ENCODE measurements at regions not wholly inside any gene's neighbourhood (a gene's known extent, or its start where the extent isn't known, plus 50 kb on each side); places are given as distances from the start of the nearest gene placed in this dataset.

DNA sequence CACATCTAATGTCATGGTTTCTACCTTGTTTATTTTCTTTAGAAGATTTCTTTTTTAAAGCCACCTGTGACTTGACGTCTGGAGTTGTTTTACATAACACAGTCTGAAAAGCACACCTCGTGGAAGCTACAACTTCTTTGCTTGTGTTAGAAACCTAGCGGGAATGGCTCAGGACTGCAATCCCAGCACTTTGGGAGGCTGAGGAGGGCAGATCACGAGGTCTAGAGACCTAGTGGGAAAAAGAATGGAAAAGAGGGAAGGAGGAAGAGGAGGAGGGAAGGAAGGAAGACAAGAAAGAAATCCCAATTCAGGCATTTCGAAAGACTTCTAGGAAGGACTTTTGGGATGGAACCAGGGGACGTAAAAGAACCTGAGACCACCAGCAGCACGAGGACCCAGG is 146.3 kb upstream of the CELF2 start:
- H3K36me3 Mint-ChIP-seq (ENCODE audit: unreplicated experiment): no peaks in the 10 kb centered on the region
- peaks cover 5% of the 10 kb centered on the region for H3K27me3 Mint-ChIP-seq (ENCODE audit: unreplicated experiment)
- H3K4me3 Mint-ChIP-seq (ENCODE audit: unreplicated experiment): peak overlapping the region; percentile 26
- H3K4me1 Mint-ChIP-seq (ENCODE audit: low read depth, unreplicated experiment): peaks cover 39% of the 10 kb centered on the region
- DNase-seq: no peak
- TF ChIP-seq, protein P1, sequence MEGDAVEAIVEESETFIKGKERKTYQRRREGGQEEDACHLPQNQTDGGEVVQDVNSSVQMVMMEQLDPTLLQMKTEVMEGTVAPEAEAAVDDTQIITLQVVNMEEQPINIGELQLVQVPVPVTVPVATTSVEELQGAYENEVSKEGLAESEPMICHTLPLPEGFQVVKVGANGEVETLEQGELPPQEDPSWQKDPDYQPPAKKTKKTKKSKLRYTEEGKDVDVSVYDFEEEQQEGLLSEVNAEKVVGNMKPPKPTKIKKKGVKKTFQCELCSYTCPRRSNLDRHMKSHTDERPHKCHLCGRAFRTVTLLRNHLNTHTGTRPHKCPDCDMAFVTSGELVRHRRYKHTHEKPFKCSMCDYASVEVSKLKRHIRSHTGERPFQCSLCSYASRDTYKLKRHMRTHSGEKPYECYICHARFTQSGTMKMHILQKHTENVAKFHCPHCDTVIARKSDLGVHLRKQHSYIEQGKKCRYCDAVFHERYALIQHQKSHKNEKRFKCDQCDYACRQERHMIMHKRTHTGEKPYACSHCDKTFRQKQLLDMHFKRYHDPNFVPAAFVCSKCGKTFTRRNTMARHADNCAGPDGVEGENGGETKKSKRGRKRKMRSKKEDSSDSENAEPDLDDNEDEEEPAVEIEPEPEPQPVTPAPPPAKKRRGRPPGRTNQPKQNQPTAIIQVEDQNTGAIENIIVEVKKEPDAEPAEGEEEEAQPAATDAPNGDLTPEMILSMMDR (IDR thresholded peaks at IDR 0.05; ENCODE audit: partially characterized antibody, unreplicated experiment): no peak
- H3K9me3 Mint-ChIP-seq (ENCODE audit: unreplicated experiment): peaks cover 5% of the 10 kb centered on the region
- H3K27ac Mint-ChIP-seq (ENCODE audit: unreplicated experiment): peak overlapping the region; percentile 91

DNA sequence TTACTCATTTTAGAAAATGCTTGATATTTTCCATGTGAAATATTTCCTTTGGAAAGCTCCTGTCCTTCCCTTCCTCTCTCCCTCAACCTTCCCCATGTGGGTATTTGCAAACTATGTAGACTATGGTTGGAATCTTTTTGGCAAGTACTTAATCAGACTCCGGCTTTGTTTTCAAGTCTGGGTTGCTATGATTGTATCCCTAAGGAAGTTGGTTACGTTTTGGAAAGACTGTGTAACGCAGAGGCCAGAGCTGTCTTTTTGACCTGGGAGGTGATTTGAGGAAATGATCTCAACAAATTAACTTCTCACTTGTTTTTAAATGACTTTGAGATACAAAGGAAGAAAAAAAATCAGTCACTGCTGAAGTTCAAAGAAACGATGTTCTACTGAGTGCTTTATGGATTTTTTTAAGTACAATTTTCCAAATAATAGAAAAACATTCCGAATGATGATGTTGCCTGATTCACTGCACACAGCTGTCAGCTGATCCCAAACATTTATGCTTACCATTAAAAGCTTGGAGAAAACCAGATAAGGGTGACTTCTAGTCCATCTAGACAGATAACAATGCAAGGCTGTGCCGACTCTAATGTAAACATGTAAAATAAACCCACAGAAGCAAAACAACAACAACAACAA is 145.5 kb upstream of the CELF2 start:
- no peak for DNase-seq
- H3K27me3 Mint-ChIP-seq (ENCODE audit: unreplicated experiment): peaks cover 5% of the 10 kb centered on the region
- peak overlapping the region; percentile 49 for H3K27ac Mint-ChIP-seq (ENCODE audit: unreplicated experiment)
- TF ChIP-seq, protein P1 (IDR thresholded peaks at IDR 0.05; ENCODE audit: partially characterized antibody, unreplicated experiment): no peak
- H3K4me3 Mint-ChIP-seq (ENCODE audit: unreplicated experiment): peak overlapping the region; percentile 4
- no peaks in the 10 kb centered on the region for H3K36me3 Mint-ChIP-seq (ENCODE audit: unreplicated experiment)
- H3K9me3 Mint-ChIP-seq (ENCODE audit: unreplicated experiment): peaks cover 5% of the 10 kb centered on the region
- peaks cover 39% of the 10 kb centered on the region for H3K4me1 Mint-ChIP-seq (ENCODE audit: low read depth, unreplicated experiment)

DNA sequence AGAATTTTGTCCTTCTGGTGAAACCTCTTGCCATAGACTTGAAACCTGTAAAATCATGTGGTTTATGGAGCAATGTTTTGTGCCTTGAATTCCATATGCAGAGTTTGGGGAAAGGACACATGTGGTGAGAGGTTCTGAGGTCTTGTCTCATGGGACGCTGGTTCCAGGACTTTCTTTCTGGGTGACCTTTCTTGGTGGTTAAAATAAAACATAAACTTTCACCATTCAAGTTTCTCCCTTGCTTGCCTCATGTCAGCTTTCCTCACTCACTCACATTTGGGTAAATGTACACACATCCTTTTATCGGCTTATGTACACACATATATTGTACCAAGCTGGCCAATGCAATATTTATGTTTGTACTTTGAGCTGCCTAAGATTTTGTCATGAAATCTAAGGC is 144.9 kb upstream of the CELF2 start:
- Mint-ChIP-seq H3K27ac (ENCODE audit: unreplicated experiment) (no peak overlapping the region), H3K27me3 (ENCODE audit: unreplicated experiment) (peaks cover 5% of the 10 kb centered on the region), H3K36me3 (ENCODE audit: unreplicated experiment) (no peaks in the 10 kb centered on the region), H3K4me1 (ENCODE audit: low read depth, unreplicated experiment) (peaks cover 34% of the 10 kb centered on the region), H3K9me3 (ENCODE audit: unreplicated experiment) (peaks cover 4% of the 10 kb centered on the region), H3K4me3 (ENCODE audit: unreplicated experiment) (no peak overlapping the region)
- DNase-seq: no peak
- TF ChIP-seq, protein P1 (IDR thresholded peaks at IDR 0.05; ENCODE audit: partially characterized antibody, unreplicated experiment): no peak

DNA sequence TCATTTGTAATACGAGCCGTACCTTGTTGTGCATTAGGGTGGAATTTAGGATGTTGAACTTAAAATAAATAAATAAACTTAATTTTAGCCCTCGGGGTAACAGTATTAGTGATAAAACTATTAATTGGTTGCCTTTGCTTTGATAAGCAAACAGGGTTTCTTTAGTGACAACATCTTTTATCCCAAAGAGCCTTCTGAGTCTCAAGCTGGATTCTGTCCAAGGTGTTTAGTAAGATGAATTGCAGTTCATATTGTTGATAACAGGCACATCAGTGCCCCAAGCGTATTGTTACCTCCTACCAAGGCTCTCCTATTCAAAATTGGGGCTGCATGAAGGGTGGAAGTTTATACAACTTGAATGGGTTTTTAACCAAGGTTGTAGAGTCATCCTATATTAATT is 144.4 kb upstream of the CELF2 start:
- TF ChIP-seq, protein P1 (IDR thresholded peaks at IDR 0.05; ENCODE audit: partially characterized antibody, unreplicated experiment): no peak
- H3K27me3 Mint-ChIP-seq (ENCODE audit: unreplicated experiment): peaks cover 5% of the 10 kb centered on the region
- H3K4me3 Mint-ChIP-seq (ENCODE audit: unreplicated experiment): no peak overlapping the region
- no peak overlapping the region for H3K27ac Mint-ChIP-seq (ENCODE audit: unreplicated experiment)
- peaks cover 29% of the 10 kb centered on the region for H3K4me1 Mint-ChIP-seq (ENCODE audit: low read depth, unreplicated experiment)
- H3K36me3 Mint-ChIP-seq (ENCODE audit: unreplicated experiment): no peaks in the 10 kb centered on the region
- peaks cover 4% of the 10 kb centered on the region for H3K9me3 Mint-ChIP-seq (ENCODE audit: unreplicated experiment)
- DNase-seq: no peak

DNA sequence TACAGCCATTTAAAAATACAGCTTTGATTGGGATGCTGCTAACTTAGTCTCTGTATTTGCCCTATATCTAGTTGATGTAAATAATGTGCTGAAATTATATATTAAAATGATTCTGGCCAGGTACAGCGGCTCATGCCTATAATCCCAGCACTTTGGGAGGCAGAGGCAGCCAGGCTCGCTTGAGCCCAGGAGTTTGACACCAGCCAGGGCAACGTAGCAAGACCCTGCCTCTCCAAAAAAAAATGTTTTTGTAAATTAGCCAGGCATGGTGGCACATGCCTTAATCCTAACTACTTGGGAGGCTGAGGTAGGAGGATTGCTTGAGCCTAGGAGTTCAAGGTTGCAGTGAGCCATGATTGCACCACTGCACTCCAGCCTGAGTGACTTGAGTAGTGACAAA is 143.8 kb upstream of the CELF2 start:
- peaks cover 5% of the 10 kb centered on the region for H3K27me3 Mint-ChIP-seq (ENCODE audit: unreplicated experiment)
- DNase-seq: no peak
- H3K9me3 Mint-ChIP-seq (ENCODE audit: unreplicated experiment): peaks cover 5% of the 10 kb centered on the region
- TF ChIP-seq, protein P1 (IDR thresholded peaks at IDR 0.05; ENCODE audit: partially characterized antibody, unreplicated experiment): no peak
- H3K36me3 Mint-ChIP-seq (ENCODE audit: unreplicated experiment): no peaks in the 10 kb centered on the region
- peaks cover 28% of the 10 kb centered on the region for H3K4me1 Mint-ChIP-seq (ENCODE audit: low read depth, unreplicated experiment)
- H3K27ac Mint-ChIP-seq (ENCODE audit: unreplicated experiment): no peak overlapping the region
- no peak overlapping the region for H3K4me3 Mint-ChIP-seq (ENCODE audit: unreplicated experiment)
